Endothelial cell of umbilical vein (primary cell): ENCODE measurements at regions not wholly inside any gene's neighbourhood (a gene's known extent, or its start where the extent isn't known, plus 50 kb on each side); places are given as distances from the start of the nearest gene placed in this dataset.

ENCODE experiments used
- BruUV-seq: library from RNA; stranded (reverse); fragments of 400-500 nt; replicated peaks from 2 replicates; lab custom pipeline; 2021; lab: Mats Ljungman, UMichigan
- CTCF ChIA-PET: fragments of 300-600, 350-600 bp; sonication (Branson Sonifier 250); formaldehyde crosslinking; loops from one replicate; lab custom pipeline; 2021; ENCODE audit warnings: antibody characterized with exemption, inconsistent platforms; lab: Charles Lee
- POLR2A ChIA-PET: fragments of 300-600, 350-600 bp; sonication (Branson Sonifier 250); formaldehyde crosslinking; loops from one replicate; lab custom pipeline; 2021; ENCODE audit warnings: antibody characterized with exemption, inconsistent platforms; lab: Charles Lee
- DNase-seq: peaks from one replicate; pipeline ENCODE4 v3.0.0-alpha.2; 2011; ENCODE audit warnings: low read depth, low spot score
- FAIRE-seq: peaks from 2 replicates; lab custom pipeline; 2011; peaks lifted over from hg19 to GRCh38; lab: Jason Lieb, UNC
- H2AFZ ChIP-seq: 2 replicates; pipeline ENCODE4 v1.6.0; 2012; ENCODE audit warnings: low read depth, low read length, control low read depth, inconsistent platforms
- H3K27ac ChIP-seq: 2 replicates; pipeline ENCODE4 v1.5.1; 2011; ENCODE audit warnings: low read depth, mild to moderate bottlenecking, control low read depth, low read length, moderate library complexity; ENCODE audit not compliant: insufficient read depth
- H3K27me3 ChIP-seq, 2 experiments: 2 replicates each; pipeline versions ENCODE4 v1.6.0 to v1.6.1; 2011; ENCODE audit warnings: low read length in 2 of 2, mixed read lengths in 1 of 2; ENCODE audit not compliant: control insufficient read depth in 2 of 2, insufficient read depth in 2 of 2
- H3K36me3 ChIP-seq, 2 experiments: 2 replicates in 1 of 2; 3 replicates in 1 of 2; pipeline ENCODE4 v1.5.1; 2011; ENCODE audit warnings: low read length in 2 of 2, mild to moderate bottlenecking in 1 of 2, moderate library complexity in 1 of 2; ENCODE audit not compliant: control insufficient read depth in 2 of 2, insufficient read depth in 2 of 2; ENCODE audit errors: extremely low read depth in 1 of 2
- H3K4me1 ChIP-seq: 3 replicates; pipeline ENCODE4 v1.5.1; 2011; ENCODE audit warnings: mild to moderate bottlenecking, low read length; ENCODE audit not compliant: control insufficient read depth, insufficient read depth; ENCODE audit errors: extremely low read depth
- H3K4me2 ChIP-seq: 2 replicates; pipeline ENCODE4 v1.6.1; 2011; ENCODE audit warnings: low read length, control low read depth, mixed read lengths; ENCODE audit not compliant: insufficient read depth
- H3K4me3 ChIP-seq, 3 experiments: fragments of 200-600 bp in 1 of 3; sonication (generic), shearing (Covaris generic) in 1 of 3; replicated peaks in 1 of 3; 2 replicates each; pipeline ENCODE4 v1.5.1; 2011 to 2016; ENCODE audit warnings: control low read depth in 3 of 3, low read length in 3 of 3, mild to moderate bottlenecking in 2 of 3, inconsistent platforms in 1 of 3, low read depth in 1 of 3, moderate library complexity in 1 of 3; ENCODE audit not compliant: insufficient read depth in 1 of 3
- H3K79me2 ChIP-seq: 2 replicates; pipeline ENCODE4 v1.6.0; 2012; ENCODE audit warnings: low read length, inconsistent platforms; ENCODE audit not compliant: control insufficient read depth, insufficient read depth
- H3K9ac ChIP-seq: replicated peaks from 2 replicates; pipeline ENCODE3; 2011; ENCODE audit warnings: low read length, control low read depth; ENCODE audit not compliant: insufficient read depth; ENCODE audit errors: extremely low read depth
- H3K9me1 ChIP-seq: replicated peaks from 3 replicates; pipeline ENCODE4 v1.6.0; 2011; ENCODE audit warnings: mild to moderate bottlenecking, low read length; ENCODE audit not compliant: control insufficient read depth, insufficient read depth; ENCODE audit errors: extremely low read depth
- H3K9me3 ChIP-seq: replicated peaks from 2 replicates; pipeline ENCODE4 v1.5.1; 2012; ENCODE audit warnings: low read length, inconsistent platforms; ENCODE audit not compliant: control insufficient read depth, insufficient read depth
- H4K20me1 ChIP-seq: replicated peaks from 2 replicates; pipeline ENCODE3; 2011; ENCODE audit warnings: mild to moderate bottlenecking, low read length; ENCODE audit not compliant: control insufficient read depth, insufficient read depth; ENCODE audit errors: extremely low read depth
- CTCF ChIP-seq, 2 donors: IDR thresholded peaks; 1 replicate in 1 of 2; 2 replicates in 1 of 2; pipeline ENCODE4 v1.5.1; 2011; ENCODE audit warnings: low read length in 2 of 2, mild to moderate bottlenecking in 2 of 2, moderate library complexity in 2 of 2, control low read depth in 1 of 2, inconsistent platforms in 1 of 2, low read depth in 1 of 2; ENCODE audit not compliant: insufficient read depth in 1 of 2; ENCODE audit errors: extremely low read depth in 1 of 2
- EZH2 ChIP-seq: IDR thresholded peaks from 2 replicates; pipeline ENCODE4 v1.6.1; 2012; ENCODE audit warnings: borderline replicate concordance, low read depth, mild to moderate bottlenecking, moderate library complexity, low read length, inconsistent platforms; ENCODE audit not compliant: severe bottlenecking
- FOS ChIP-seq: IDR thresholded peaks from 2 replicates; pipeline ENCODE4 v1.6.1; 2011; ENCODE audit warnings: mild to moderate bottlenecking, low read length, moderate library complexity, borderline replicate concordance; ENCODE audit not compliant: insufficient read depth
- GATA2 ChIP-seq: IDR thresholded peaks from 2 replicates; pipeline ENCODE4 v1.7.0; 2011; ENCODE audit warnings: low read depth, mild to moderate bottlenecking, moderate library complexity, mixed read lengths, low read length; ENCODE audit not compliant: insufficient read length, insufficient read depth
- JUN ChIP-seq: IDR thresholded peaks from 2 replicates; pipeline ENCODE4 v1.6.1; 2011; ENCODE audit warnings: borderline replicate concordance, low read depth; ENCODE audit not compliant: insufficient read length, insufficient read depth
- MAX ChIP-seq: IDR thresholded peaks from 2 replicates; pipeline ENCODE4 v1.6.1; 2011; ENCODE audit not compliant: insufficient read depth, insufficient read length
- MYC ChIP-seq: IDR thresholded peaks from one replicate; pipeline ENCODE4 v1.6.1; 2011; ENCODE audit warnings: mild to moderate bottlenecking, low read depth, low read length
- POLR2A ChIP-seq: IDR thresholded peaks from 2 replicates; pipeline ENCODE4 v1.6.1; 2012; ENCODE audit warnings: low read depth, mild to moderate bottlenecking, control low read depth, low read length
- POLR2AphosphoS5 ChIP-seq: IDR thresholded peaks from 2 replicates; pipeline ENCODE4 v1.6.1; 2012; ENCODE audit warnings: low read depth, mild to moderate bottlenecking, control low read depth, low read length, moderate library complexity; ENCODE audit not compliant: insufficient read depth
- dilution Hi-C: fragments of 300-500 bp; cut with MboI; formaldehyde crosslinking; loops from one replicate; pipeline ENCODE4 v1.15.0; 2019; ENCODE audit warnings: low sequenced_read_pairs; ENCODE audit not compliant: extremely low pct_ligation_motif_present
- intact Hi-C: fragments of 100-400 bp; cut with micrococcal nuclease; formaldehyde crosslinking; loops from one replicate; pipeline ENCODE4 v1.10.0; 2022

- no TSS peak for BruUV-seq
- no peak for TF ChIP-seq POLR2AphosphoS5
- TF ChIP-seq JUN = no peak
- no peak for TF ChIP-seq MYC
- no peak for TF ChIP-seq FOS
- no peak for TF ChIP-seq POLR2A
- Histone ChIP-seq H3K27me3 (no peaks in the 10 kb centered on the region), H3K9ac (no peak overlapping the region), H3K4me2 (no peak overlapping the region), H3K36me3 (no peaks in the 10 kb centered on the region), H3K4me3 (no peak overlapping the region), H3K27ac (no peak overlapping the region), H3K4me1 (no peaks in the 10 kb centered on the region), H3K79me2 (no peaks in the 10 kb centered on the region), H3K9me3 (no peaks in the 10 kb centered on the region), H2AFZ (no peak overlapping the region), H4K20me1 (no peaks in the 10 kb centered on the region), H3K9me1 (no peaks in the 10 kb centered on the region)
- intact Hi-C loops (no loop called here), dilution Hi-C loops (no loop called here)
- ChIA-PET CTCF (no interaction called here), POLR2A (no interaction called here)
- DNase-seq (no peak), FAIRE-seq (no peak)
Observed at GRCh38 chr20:20890751-20891150, 178.3 kb upstream of the RALGAPA2 start.

GRCh38 chr20:20888936-20889335 is 176.5 kb upstream of the RALGAPA2 start:
- H4K20me1 ChIP-seq = no peaks in the 10 kb centered on the region
- H3K4me1 ChIP-seq = no peaks in the 10 kb centered on the region
- H3K79me2 ChIP-seq = no peaks in the 10 kb centered on the region
- ChIA-PET POLR2A (no interaction called here), CTCF (no interaction called here)
- no peak overlapping the region for H2AFZ ChIP-seq
- no peaks in the 10 kb centered on the region for H3K9me1 ChIP-seq
- BruUV-seq = no TSS peak
- H3K4me2 ChIP-seq = no peak overlapping the region
- H3K9me3 ChIP-seq = no peaks in the 10 kb centered on the region
- no peak overlapping the region for H3K9ac ChIP-seq
- dilution Hi-C loops = no loop called here
- TF ChIP-seq MAX (no peak), POLR2AphosphoS5 (no peak), GATA2 (no peak), MYC (no peak), FOS (no peak), JUN (no peak), CTCF (IDR thresholded peaks at IDR 0.05; ENCODE audit: extremely low read depth in 1 of 2, insufficient read depth in 1 of 2, low read depth in 1 of 2, low read length in 2 of 2) (no peak), EZH2 (no peak), POLR2A (no peak)
- no peak for FAIRE-seq
- no peak overlapping the region for H3K27ac ChIP-seq
- intact Hi-C loops = no loop called here
- H3K4me3 ChIP-seq = no peak overlapping the region
- no peaks in the 10 kb centered on the region for H3K36me3 ChIP-seq
- no peak for DNase-seq
- H3K27me3 ChIP-seq = no peaks in the 10 kb centered on the region
